T47D (cell line): ENCODE measurements at regions not wholly inside any gene's neighbourhood (a gene's known extent, or its start where the extent isn't known, plus 50 kb on each side); places are given as distances from the start of the nearest gene placed in this dataset.
A peak's percentile ranks its signal among the peaks of the same experiment; 100 is the strongest.
"Not testable (repeated sequence)": the region's sequence is repeated elsewhere in the genome, so short reads cannot be mapped to it uniquely, and the experiment has no call there.

Experiments used
- DNase-seq, 2 experiments: peaks; one replicate each; pipeline versions ENCODE4 v3.0.0 to v3.0.0-alpha.2; 2011 to 2012; ENCODE audit warnings: low read depth in 1 of 2, low spot score in 1 of 2
- JUND ChIP-seq: IDR thresholded peaks from 2 replicates; pipeline ENCODE4 v1.6.1; 2012; ENCODE audit warnings: low read depth
- in situ Hi-C: cut with HindIII; loops from 2 replicates; pipeline ENCODE4 v1.10.0; 2016; ENCODE audit warnings: low sequenced_read_pairs, low pct_unique_long_range_greater_than_20kb

DNA sequence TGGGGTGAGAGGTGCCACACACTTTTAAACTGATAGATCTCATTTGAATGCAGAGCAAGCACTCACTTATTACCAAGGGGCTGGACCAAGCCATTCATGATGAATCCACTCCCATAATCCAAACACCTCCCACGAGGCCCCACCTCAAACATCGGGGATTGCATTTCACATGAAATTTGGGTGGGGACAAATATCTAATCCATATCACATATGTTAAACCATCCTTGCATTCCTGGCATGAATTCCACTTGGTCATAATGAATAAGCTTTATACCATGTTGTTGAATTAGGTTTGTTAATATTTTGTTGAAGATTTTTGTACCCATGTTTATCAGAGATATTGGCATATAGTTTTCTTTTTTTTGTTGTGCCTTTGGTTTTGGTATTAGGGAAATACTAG lies 1198.7 kb upstream of the ATXN8OS start:
- no peak for DNase-seq
- no peak for TF ChIP-seq JUND
- in situ Hi-C loops, result no loop called here

DNA sequence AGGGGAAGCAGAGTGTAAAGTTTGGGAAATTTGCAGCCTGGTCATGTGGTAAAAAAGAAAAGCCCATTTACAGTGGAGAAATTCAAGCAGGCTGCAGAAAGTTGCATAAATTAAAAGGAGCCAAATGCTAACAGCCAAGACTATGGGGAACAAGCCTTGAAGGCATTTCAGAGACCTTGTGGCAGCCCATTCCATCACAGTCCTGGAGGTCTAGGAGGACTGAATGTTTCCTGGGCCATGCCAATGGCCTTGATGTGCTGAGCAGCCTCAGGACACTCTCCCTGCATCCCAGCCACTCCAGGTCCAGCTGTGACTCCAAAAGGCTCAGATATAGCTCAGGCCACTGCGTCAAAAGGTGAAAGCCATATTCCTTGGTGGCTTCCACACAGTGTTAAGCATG lies 1202.4 kb upstream of the ATXN8OS start:
- TF ChIP-seq JUND, result no peak

GRCh38 chr13:68897331-68897928 lies 1210.2 kb upstream of the ATXN8OS start:
- no peak for TF ChIP-seq JUND
- peak in 1 of 2 experiments; percentile 3 for DNase-seq
- in situ Hi-C loops, result no loop called here

More for the DNA sequence above, 1202.4 kb upstream of the ATXN8OS start:
- no peak for DNase-seq
- in situ Hi-C loops, result no loop called here

DNA sequence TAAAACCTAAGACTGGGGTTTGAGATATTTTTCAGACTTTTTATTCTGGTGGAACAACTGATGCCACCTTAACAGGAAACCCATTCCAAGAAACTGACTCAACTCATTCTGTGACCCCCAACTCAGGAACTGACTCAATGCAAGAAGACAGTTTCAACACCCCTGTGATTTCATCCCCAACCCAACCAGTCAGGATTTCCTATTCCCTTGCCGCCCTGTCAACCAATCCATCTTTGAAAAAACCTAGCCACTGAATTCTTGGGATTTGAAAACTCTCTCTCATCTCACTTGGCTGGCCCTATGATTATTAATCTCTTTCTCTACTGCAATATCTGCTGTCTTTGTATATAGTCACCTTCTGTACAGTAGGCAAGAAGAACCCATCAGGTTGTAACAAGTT lies 1211.9 kb upstream of the ATXN8OS start:
- no peak for DNase-seq
- TF ChIP-seq JUND, result no peak
- in situ Hi-C loops, result no loop called here

GRCh38 chr13:68893721-68894120 lies 1213.9 kb upstream of the ATXN8OS start:
- DNase-seq, result peak in 1 of 2 experiments; percentile 59
- in situ Hi-C loops, result not testable (repeated sequence)

DNA sequence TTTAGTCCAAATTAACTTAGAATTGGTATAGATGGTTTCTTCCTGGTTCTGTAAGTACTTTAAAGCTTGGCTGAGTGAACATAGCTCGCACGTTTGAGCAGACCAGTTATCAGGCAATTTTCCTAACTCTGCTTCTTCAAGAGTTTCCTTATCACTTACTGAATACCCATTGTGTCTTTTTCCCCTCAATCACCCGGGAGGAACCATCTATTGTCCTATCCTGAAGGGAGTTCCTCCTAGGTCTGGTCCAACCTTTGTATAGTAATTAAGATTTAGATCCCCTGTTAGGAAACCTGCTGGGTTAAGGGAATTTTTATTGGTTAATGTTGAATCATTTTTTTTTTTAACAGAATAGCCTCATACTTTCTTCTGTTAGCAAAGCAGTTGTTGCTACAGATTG lies 1215.0 kb upstream of the ATXN8OS start:
- DNase-seq, in situ Hi-C loops: not testable (repeated sequence)

- DNase-seq, in situ Hi-C loops: not testable (repeated sequence)
Measured at GRCh38 chr13:68890101-68890500, 1217.5 kb upstream of the ATXN8OS start.

DNA sequence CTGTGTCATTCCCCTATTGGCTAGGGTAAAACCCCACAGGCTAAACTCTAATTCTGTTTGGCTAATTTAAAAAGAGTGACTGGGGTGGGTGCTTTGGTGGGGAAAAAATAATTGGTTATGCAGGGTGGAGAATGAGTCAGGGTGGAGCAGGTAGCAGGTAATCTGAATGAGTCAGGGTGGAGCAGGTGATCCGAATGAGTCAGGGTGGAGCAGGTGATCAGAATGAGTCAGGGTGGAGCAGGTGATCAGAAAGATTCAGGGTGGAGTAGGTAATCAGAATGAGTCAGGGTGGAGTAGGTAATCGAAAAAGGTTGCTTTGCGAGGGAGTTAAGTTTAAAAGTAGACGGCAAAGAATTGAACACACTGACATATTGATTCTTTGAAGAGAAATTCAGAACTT lies 1218.8 kb upstream of the ATXN8OS start:
- DNase-seq, result no peak
- in situ Hi-C loops, result no loop called here
- no peak for TF ChIP-seq JUND

DNA sequence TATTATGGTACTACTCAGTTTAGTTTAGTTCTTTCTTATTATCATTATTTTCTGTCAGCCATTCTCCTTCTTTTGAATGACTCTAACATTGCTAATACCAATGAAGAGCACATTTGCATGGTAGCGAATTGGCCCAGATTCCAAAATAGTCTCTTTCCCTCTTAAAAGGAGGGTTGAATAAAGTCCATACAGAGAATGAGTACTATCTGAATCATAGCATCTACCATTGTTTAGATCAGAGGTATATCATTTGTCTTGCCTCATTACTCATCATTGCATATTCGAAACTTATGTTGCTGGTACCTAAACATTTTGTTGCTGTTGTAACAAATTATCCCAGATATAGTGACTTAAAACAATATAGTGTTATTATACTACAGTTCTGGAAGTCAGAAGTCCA lies 1235.3 kb upstream of the ATXN8OS start:
- no peak for DNase-seq
- TF ChIP-seq JUND, result no peak
- in situ Hi-C loops, result no loop called here

DNA sequence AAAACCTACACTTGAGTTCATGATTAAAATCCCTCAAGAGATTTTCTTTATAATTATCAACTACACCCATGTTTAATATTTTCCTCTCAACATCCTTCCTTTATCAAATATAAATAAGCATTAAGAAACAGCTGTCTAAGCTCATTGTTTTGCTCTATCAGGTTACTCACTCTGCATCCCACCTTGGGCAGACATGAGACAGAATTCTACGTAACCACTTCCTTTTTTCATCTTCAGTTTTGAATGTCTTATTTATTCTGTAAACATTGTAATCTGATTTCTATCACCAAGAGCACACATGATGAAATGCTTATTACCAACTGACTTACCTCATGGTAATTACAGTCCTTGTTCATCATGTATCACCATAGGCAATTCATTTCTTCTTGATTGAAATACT lies 1256.6 kb upstream of the ATXN8OS start:
- no peak for TF ChIP-seq JUND
- no peak for DNase-seq
- in situ Hi-C loops, result no loop called here

DNA sequence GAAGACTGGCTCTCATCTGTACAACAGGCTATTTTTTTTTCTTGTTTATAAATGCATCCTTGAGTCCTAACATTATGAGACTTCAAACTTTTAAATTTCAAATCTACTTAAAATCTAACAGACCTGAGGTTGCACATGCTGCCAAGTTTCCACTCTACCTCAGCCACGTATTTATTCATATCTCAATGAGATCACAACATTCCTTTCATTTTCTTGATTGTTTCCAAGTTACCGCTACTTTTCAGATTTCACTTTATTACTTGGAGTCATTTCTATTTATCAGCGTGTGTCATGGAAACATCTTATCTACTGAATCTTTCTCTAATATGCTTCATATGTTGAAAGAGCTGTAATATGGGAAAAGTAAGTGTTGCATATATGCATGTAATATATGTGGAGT lies 1257.5 kb upstream of the ATXN8OS start:
- in situ Hi-C loops, result no loop called here
- DNase-seq, result no peak
- no peak for TF ChIP-seq JUND

DNA sequence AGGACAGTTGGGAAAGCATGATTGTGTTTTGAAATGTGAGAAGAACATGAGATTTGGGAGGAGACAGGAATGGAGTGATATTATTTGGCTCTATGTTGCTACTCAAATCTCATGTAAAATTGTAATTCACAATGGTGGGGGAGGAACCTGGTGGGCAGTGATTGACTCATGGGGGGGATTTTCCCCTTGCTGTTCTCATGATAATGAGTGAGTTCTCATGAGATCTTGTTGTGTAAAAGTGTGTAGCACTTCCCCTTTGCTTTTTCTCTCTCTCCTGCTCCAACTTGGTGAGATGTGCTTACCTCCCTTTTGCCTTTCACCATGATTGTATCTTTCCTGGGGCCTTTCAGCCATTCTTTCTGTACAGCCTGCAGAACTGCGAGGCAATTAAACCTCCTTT lies 1261.0 kb upstream of the ATXN8OS start:
- in situ Hi-C loops, result no loop called here
- TF ChIP-seq JUND, result no peak
- no peak for DNase-seq

- no peak for DNase-seq
- TF ChIP-seq JUND, result no peak
- in situ Hi-C loops, result no loop called here
Measured at GRCh38 chr13:68834375-68834774, 1273.3 kb upstream of the ATXN8OS start.

DNA sequence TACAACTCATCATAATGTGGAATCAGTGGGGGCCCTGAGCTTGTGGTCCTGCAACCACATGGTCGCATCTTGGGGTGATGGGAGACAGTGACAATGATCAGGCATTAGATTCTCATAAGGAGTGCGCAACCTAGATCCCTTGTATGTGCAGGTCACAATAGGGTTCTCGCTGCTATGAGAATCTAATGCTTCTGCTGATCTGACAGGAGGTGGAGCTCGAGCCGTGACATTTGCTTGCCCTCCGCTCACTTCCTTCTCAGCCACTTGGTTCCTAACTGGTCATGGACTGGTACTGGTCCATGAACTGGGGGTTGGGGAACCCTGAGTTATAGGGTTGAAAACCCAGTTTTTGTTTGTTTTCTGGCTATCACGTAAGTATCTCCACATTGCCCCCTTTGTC lies 1290.9 kb upstream of the ATXN8OS start:
- in situ Hi-C loops, result no loop called here
- peak in 1 of 2 experiments; percentile 36 for DNase-seq
- TF ChIP-seq JUND, result no peak
